Osteoblast (primary cell): ENCODE measurements at regions not wholly inside any gene's neighbourhood (a gene's known extent, or its start where the extent isn't known, plus 50 kb on each side); places are given as distances from the start of the nearest gene placed in this dataset.

ENCODE experiments used
- DNase-seq: peaks from one replicate; pipeline ENCODE4 v3.0.0; 2011; ENCODE audit warnings: low spot score, mixed read lengths; ENCODE audit not compliant: insufficient read length; ENCODE audit errors: missing footprints
- H2AFZ ChIP-seq: 2 replicates; pipeline ENCODE4 v1.6.0; 2011; ENCODE audit warnings: mild to moderate bottlenecking, low read length
- H3K27ac ChIP-seq: 2 replicates; pipeline ENCODE4 v1.5.1; 2011; ENCODE audit warnings: mild to moderate bottlenecking, low read depth, low read length, moderate library complexity
- H3K27me3 ChIP-seq: 2 replicates; pipeline ENCODE4 v1.6.0; 2012; ENCODE audit warnings: mild to moderate bottlenecking, control low read depth, inconsistent platforms, low read length, moderate library complexity; ENCODE audit not compliant: insufficient read depth
- H3K36me3 ChIP-seq: 2 replicates; pipeline ENCODE4 v1.5.1; 2011; ENCODE audit warnings: mild to moderate bottlenecking, low read length, control low read depth, moderate library complexity; ENCODE audit not compliant: insufficient read depth
- H3K4me1 ChIP-seq: 2 replicates; pipeline ENCODE4 v1.5.1; 2011; ENCODE audit warnings: mild to moderate bottlenecking, low read length, control low read depth, moderate library complexity; ENCODE audit not compliant: insufficient read depth
- H3K4me2 ChIP-seq: 2 replicates; pipeline ENCODE4 v1.6.0; 2011; ENCODE audit warnings: mild to moderate bottlenecking, low read length; ENCODE audit not compliant: insufficient read depth
- H3K4me3 ChIP-seq: fragments of 200-600 bp; sonication (generic); 3 replicates; pipeline ENCODE4 v1.5.1; 2012; ENCODE audit warnings: mild to moderate bottlenecking, low read length, inconsistent platforms; ENCODE audit not compliant: insufficient read depth
- H3K79me2 ChIP-seq: 2 replicates; pipeline ENCODE4 v1.6.0; 2012; ENCODE audit warnings: mild to moderate bottlenecking, low read length, control low read depth, inconsistent platforms; ENCODE audit not compliant: insufficient read depth
- H3K9me3 ChIP-seq: 2 replicates; pipeline ENCODE4 v1.5.1; 2011; ENCODE audit warnings: low read depth, low read length, control low read depth
- H4K20me1 ChIP-seq: 2 replicates; pipeline ENCODE4 v1.6.0; 2012; ENCODE audit warnings: mild to moderate bottlenecking, low read length, control low read depth; ENCODE audit not compliant: insufficient read depth
- TF ChIP-seq, protein P1 (sequence below): IDR thresholded peaks from 2 replicates; pipeline ENCODE4 v1.5.1; 2011; ENCODE audit warnings: mild to moderate bottlenecking, low read depth, low read length, moderate library complexity; ENCODE audit errors: extremely low read depth

DNA sequence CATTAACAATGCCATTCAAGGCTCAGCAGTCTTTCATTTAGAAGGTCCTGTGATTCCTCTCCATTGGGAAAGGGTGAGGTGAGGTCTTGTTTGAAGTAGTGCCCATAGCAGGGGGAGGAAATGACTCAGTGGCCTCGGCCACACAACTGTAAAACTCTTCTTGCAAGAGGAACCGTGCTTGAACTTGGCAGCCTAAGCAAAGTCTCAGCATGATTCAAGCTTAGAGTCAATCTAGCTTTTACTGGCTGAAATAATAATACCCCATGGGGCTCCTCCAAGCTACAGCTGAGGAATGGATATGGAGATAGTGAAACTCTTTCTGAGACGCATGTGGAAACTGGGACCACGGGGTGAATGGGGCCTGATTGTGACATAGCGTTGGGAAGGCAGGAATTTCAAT is 428.2 kb downstream of the BMP2 start:
- TF ChIP-seq, protein P1, sequence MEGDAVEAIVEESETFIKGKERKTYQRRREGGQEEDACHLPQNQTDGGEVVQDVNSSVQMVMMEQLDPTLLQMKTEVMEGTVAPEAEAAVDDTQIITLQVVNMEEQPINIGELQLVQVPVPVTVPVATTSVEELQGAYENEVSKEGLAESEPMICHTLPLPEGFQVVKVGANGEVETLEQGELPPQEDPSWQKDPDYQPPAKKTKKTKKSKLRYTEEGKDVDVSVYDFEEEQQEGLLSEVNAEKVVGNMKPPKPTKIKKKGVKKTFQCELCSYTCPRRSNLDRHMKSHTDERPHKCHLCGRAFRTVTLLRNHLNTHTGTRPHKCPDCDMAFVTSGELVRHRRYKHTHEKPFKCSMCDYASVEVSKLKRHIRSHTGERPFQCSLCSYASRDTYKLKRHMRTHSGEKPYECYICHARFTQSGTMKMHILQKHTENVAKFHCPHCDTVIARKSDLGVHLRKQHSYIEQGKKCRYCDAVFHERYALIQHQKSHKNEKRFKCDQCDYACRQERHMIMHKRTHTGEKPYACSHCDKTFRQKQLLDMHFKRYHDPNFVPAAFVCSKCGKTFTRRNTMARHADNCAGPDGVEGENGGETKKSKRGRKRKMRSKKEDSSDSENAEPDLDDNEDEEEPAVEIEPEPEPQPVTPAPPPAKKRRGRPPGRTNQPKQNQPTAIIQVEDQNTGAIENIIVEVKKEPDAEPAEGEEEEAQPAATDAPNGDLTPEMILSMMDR, result no peak
- peak; percentile 34 for DNase-seq
- no peak overlapping the region for H3K4me2 ChIP-seq

DNA sequence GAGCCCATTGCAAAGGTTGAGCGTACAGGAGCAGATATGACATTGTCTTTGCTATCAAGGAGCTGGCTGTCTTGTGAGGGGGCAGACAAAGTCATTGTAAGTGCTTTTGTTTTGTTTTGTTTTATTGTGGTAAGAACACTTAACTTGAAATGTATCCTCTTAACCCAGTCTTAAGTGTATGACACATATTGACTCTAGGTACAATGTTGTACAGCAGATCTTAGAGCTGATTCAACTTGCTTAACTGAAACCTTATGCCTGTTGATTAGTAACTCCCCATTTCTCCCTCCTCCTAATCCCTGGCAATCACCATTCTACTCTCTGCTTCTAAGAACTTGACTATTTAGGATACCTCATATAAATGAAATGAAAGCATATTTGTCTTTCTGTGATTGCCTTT is 429.0 kb downstream of the BMP2 start:
- Histone ChIP-seq H3K4me3 (no peak overlapping the region), H3K4me2 (no peak overlapping the region), H3K4me1 (peaks cover 6% of the 10 kb centered on the region), H3K36me3 (no peaks in the 10 kb centered on the region), H3K27ac (no peak overlapping the region), H3K27me3 (no peaks in the 10 kb centered on the region), H3K79me2 (no peaks in the 10 kb centered on the region), H2AFZ (no peak overlapping the region), H3K9me3 (no peaks in the 10 kb centered on the region), H4K20me1 (no peaks in the 10 kb centered on the region)
- TF ChIP-seq, protein P1, result no peak
- DNase-seq, result no peak

More for the DNA sequence above, 428.2 kb downstream of the BMP2 start:
- Histone ChIP-seq H3K4me1 (peaks cover 6% of the 10 kb centered on the region), H3K4me3 (no peak overlapping the region), H4K20me1 (no peaks in the 10 kb centered on the region), H3K79me2 (no peaks in the 10 kb centered on the region), H3K9me3 (no peaks in the 10 kb centered on the region), H3K27me3 (no peaks in the 10 kb centered on the region), H3K36me3 (no peaks in the 10 kb centered on the region), H2AFZ (no peak overlapping the region), H3K27ac (no peak overlapping the region)

DNA sequence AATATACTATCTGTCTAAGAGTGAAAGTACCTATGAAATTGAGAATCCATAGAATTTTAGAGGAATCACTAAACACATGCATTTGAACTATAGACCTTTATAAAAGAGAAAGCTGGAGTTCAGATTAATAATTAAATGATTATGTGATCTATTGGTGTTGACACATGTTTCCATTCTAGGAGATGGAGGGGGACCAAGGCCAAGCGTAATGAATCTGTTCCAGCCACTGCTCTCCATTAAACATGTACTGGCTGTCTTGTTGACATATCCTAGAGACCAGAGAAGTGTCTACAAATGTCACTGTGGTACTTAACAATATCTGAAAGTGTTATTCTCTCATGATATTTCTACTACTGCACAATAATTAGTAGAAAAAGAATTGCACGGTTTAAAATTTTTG is 432.4 kb downstream of the BMP2 start:
- H2AFZ ChIP-seq, result no peak overlapping the region
- TF ChIP-seq, protein P1, result no peak
- DNase-seq, result no peak
- no peaks in the 10 kb centered on the region for H4K20me1 ChIP-seq
- no peak overlapping the region for H3K4me3 ChIP-seq
- H3K79me2 ChIP-seq, result no peaks in the 10 kb centered on the region
- H3K9me3 ChIP-seq, result no peaks in the 10 kb centered on the region
- H3K27me3 ChIP-seq, result no peaks in the 10 kb centered on the region
- no peaks in the 10 kb centered on the region for H3K36me3 ChIP-seq
- no peak overlapping the region for H3K4me2 ChIP-seq
- no peak overlapping the region for H3K27ac ChIP-seq
- H3K4me1 ChIP-seq, result peaks cover 6% of the 10 kb centered on the region

DNA sequence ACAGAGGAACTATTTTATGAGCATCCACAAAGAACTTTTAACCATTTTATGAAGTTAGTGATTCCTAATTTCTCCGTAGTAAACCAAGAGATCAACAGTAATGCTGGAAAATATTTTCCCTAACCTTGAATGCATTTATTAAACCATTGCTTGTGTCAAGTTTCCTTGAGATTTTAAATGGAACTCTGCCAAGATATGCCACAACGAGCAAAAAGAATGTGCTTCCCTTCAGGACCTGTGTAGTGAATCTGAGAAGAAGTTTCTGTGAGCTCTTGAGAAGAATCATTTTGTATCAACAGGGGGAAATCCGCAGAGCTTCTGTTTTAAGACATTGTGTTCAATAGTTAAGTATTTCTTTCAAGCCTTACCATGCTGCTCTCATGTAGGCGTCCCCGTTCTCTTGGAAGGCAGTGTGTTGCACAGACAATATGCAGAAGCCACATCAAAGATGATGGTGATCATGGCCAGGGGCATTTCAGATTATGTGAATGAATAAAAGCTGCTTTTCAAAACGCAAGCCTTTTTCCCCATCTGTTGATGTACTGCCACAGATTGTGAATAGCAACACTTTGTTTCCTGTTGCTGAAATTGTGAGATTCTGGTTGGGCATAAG is 439.8 kb downstream of the BMP2 start:
- H2AFZ ChIP-seq, result no peak overlapping the region
- no peaks in the 10 kb centered on the region for H3K9me3 ChIP-seq
- no peaks in the 10 kb centered on the region for H4K20me1 ChIP-seq
- H3K36me3 ChIP-seq, result no peaks in the 10 kb centered on the region
- H3K4me3 ChIP-seq, result no peak overlapping the region
- no peak overlapping the region for H3K27ac ChIP-seq
- TF ChIP-seq, protein P1, result no peak
- no peaks in the 10 kb centered on the region for H3K79me2 ChIP-seq
- H3K4me1 ChIP-seq, result no peaks in the 10 kb centered on the region
- no peak for DNase-seq
- H3K4me2 ChIP-seq, result no peak overlapping the region
- no peaks in the 10 kb centered on the region for H3K27me3 ChIP-seq
